Prostate gland (tissue), 2 donors: ENCODE measurements at regions not wholly inside any gene's neighbourhood (a gene's known extent, or its start where the extent isn't known, plus 50 kb on each side); places are given as distances from the start of the nearest gene placed in this dataset.
"Not testable (repeated sequence)": the region's sequence is repeated elsewhere in the genome, so short reads cannot be mapped to it uniquely, and the experiment has no call there.

Experiments
- DNase-seq: peaks from one replicate; pipeline ENCODE4 v3.0.0-alpha.2; 2019; ENCODE audit warnings: low spot score
- H3K27ac ChIP-seq, 2 donors: fragments of 200-600 bp; sonication (generic); 2 replicates each; pipeline ENCODE4 v1.5.1; 2017 to 2019
- H3K27me3 ChIP-seq: fragments of 200-600 bp; sonication (generic); replicated peaks from 2 replicates; pipeline ENCODE4 v1.5.1; 2019; ENCODE audit not compliant: insufficient read depth
- H3K36me3 ChIP-seq, 2 donors: fragments of 200-600 bp; sonication (generic); 1 replicate in 1 of 2; 2 replicates in 1 of 2; pipeline versions ENCODE4 v1.5.1 to v1.8.1; 2017 to 2019
- H3K4me1 ChIP-seq: fragments of 200-600 bp; sonication (generic); replicated peaks from 2 replicates; pipeline ENCODE4 v1.5.1; 2019
- H3K4me3 ChIP-seq, 2 donors: fragments of 200-600 bp; sonication (generic); 2 replicates each; pipeline ENCODE4 v1.5.1; 2017 to 2019
- H3K9me3 ChIP-seq: fragments of 200-600 bp; sonication (generic); 2 replicates; pipeline ENCODE4 v1.5.1; 2017
- CTCF ChIP-seq, 4 experiments: fragments of 200-600 bp in 2 of 4; fragments of 450-650 bp in 2 of 4; sonication (generic) in 2 of 4; IDR thresholded peaks; 1 replicate in 3 of 4; 2 replicates in 1 of 4; pipeline ENCODE4 v1.5.1; 2016 to 2019; ENCODE audit warnings: antibody characterized with exemption in 4 of 4, mild to moderate bottlenecking in 2 of 4, moderate library complexity in 2 of 4
- POLR2A ChIP-seq: fragments of 450-650 bp; IDR thresholded peaks from one replicate; pipeline ENCODE4 v1.6.1; 2016; ENCODE audit warnings: antibody characterized with exemption, mild to moderate bottlenecking
- POLR2AphosphoS5 ChIP-seq: sonication (generic); formaldehyde crosslinking; IDR thresholded peaks from one replicate; pipeline ENCODE4 v1.6.1; 2017; ENCODE audit warnings: antibody characterized with exemption
- WGBS: methylation state at CpG from one replicate; pipeline ENCODE4 v1.1.5; 2018; 5-methylcytosine and 5-hydroxymethylcytosine counted together
- intact Hi-C: fragments of 100-400 bp; cut with DNase I; formaldehyde crosslinking; loops from one replicate; pipeline ENCODE4 v1.14.2; 2022

- DNase-seq, result no peak
- intact Hi-C loops, result no loop called here
- no peak overlapping the region for H3K27ac ChIP-seq
- H3K27me3 ChIP-seq, result no peaks in the 10 kb centered on the region
- H3K4me3 ChIP-seq, result no peak overlapping the region
- TF ChIP-seq POLR2AphosphoS5 (no peak), POLR2A (no peak), CTCF (IDR thresholded peaks at IDR 0.05) (no peak)
- H3K9me3 ChIP-seq, result no peaks in the 10 kb centered on the region
- no peaks in the 10 kb centered on the region for H3K36me3 ChIP-seq
- H3K4me1 ChIP-seq, result no peaks in the 10 kb centered on the region
- 81% methylated on average over 1 of the region's 1 CpG for WGBS
Observed at GRCh38 chr2:208757364-208757763, 350.8 kb downstream of the PTH2R start.

- DNase-seq, H3K4me3 ChIP-seq, H3K36me3 ChIP-seq, intact Hi-C loops, H3K9me3 ChIP-seq, H3K27ac ChIP-seq, H3K27me3 ChIP-seq, H3K4me1 ChIP-seq: not testable (repeated sequence)
- WGBS, result 96% methylated on average over 2 of the region's 2 CpGs
Observed at GRCh38 chr2:208773074-208773473, 366.5 kb downstream of the PTH2R start.

- Histone ChIP-seq H3K36me3 (no peaks in the 10 kb centered on the region), H3K4me1 (no peaks in the 10 kb centered on the region), H3K27ac (no peak overlapping the region), H3K4me3 (no peak overlapping the region), H3K9me3 (no peaks in the 10 kb centered on the region), H3K27me3 (no peaks in the 10 kb centered on the region)
- intact Hi-C loops, result no loop called here
- WGBS, result 31% methylated on average over 1 of the region's 1 CpG
- DNase-seq, result no peak
- TF ChIP-seq CTCF (IDR thresholded peaks at IDR 0.05) (no peak), POLR2AphosphoS5 (no peak), POLR2A (no peak)
Observed at GRCh38 chr2:208781166-208781565, 374.6 kb downstream of the PTH2R start.

- Histone ChIP-seq H3K4me1 (no peaks in the 10 kb centered on the region), H3K27me3 (no peaks in the 10 kb centered on the region), H3K36me3 (no peaks in the 10 kb centered on the region), H3K4me3 (no peak overlapping the region), H3K27ac (no peak overlapping the region), H3K9me3 (no peaks in the 10 kb centered on the region)
- 81% methylated on average over 6 of the region's 6 CpGs for WGBS
- DNase-seq, result no peak
- TF ChIP-seq CTCF (IDR thresholded peaks at IDR 0.05), result no peak
- TF ChIP-seq POLR2AphosphoS5, result no peak
- TF ChIP-seq POLR2A, result no peak
- intact Hi-C loops, result no loop called here
Observed at GRCh38 chr2:208782097-208782496, 375.5 kb downstream of the PTH2R start.

- Histone ChIP-seq H3K4me1 (no peaks in the 10 kb centered on the region), H3K27ac (no peak overlapping the region), H3K9me3 (no peaks in the 10 kb centered on the region), H3K4me3 (no peak overlapping the region), H3K27me3 (no peaks in the 10 kb centered on the region), H3K36me3 (no peaks in the 10 kb centered on the region)
- no peak for DNase-seq
- TF ChIP-seq POLR2AphosphoS5 (no peak), POLR2A (no peak), CTCF (IDR thresholded peaks at IDR 0.05) (no peak)
- intact Hi-C loops, result no loop called here
Observed at GRCh38 chr2:208783184-208783583, 376.6 kb downstream of the PTH2R start.

GRCh38 chr2:208784774-208785173, 378.2 kb downstream of the PTH2R start:
- H3K36me3 ChIP-seq, intact Hi-C loops, H3K27ac ChIP-seq, H3K9me3 ChIP-seq, H3K27me3 ChIP-seq, DNase-seq, H3K4me1 ChIP-seq, H3K4me3 ChIP-seq: not testable (repeated sequence)
- 94% methylated on average over 9 of the region's 9 CpGs for WGBS
